HG03520 (cell line): ENCODE measurements at regions not wholly inside any gene's neighbourhood (a gene's known extent, or its start where the extent isn't known, plus 50 kb on each side); places are given as distances from the start of the nearest gene placed in this dataset.

Experiments
- ATAC-seq: cut with Tn5 transposase; IDR thresholded peaks from one replicate; pipeline ENCODE4 v1.9.1; 2021; ENCODE audit warnings: mild to moderate bottlenecking, moderate library complexity; ENCODE audit not compliant: unreplicated experiment

- ATAC-seq, result no peak
These were observed 51.4 kb upstream of the SOX2 start for GRCh38 chr3:181660337-181660736.

DNA sequence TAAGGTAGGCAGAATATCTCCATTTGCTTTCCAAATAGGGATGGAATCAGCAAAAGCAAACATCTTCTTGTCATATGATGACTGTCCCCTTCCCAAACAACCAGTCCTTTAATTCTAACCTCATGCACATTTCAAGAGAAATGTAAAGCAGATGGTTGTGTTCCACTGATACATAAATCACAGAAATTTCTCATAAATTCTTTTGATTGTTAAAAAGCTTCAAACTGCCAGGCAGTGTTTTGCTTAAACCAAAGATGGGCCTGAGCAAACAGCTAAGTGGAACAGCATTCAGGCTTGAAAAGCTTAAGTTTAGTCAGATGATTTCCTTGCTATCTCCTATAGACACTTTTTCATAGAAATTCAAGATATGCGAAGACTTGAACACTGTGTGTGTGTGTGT is 74.3 kb upstream of the SOX2 start:
- ATAC-seq, result no peak

DNA sequence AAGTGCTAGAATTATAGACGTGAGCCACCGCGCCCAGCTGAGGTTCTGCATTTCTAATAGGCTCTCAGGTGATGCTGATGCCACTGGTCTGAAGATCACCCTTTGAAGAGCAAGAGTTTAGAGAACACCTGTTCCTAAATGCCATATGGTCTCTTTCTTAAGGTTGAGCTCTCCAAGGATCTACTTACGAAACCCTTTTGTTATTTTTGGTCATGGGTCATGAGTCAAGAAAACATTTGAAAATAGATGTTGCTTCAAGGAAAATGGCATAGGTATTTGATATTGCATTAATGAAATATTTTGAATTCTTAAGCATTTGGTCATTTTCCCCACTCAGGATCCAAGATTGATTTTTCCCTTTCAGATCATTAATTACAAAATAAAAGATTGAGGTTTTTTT is 74.7 kb upstream of the SOX2 start:
- no peak for ATAC-seq

- no peak for ATAC-seq
These were observed 76.6 kb upstream of the SOX2 start for GRCh38 chr3:181635141-181635540.

DNA sequence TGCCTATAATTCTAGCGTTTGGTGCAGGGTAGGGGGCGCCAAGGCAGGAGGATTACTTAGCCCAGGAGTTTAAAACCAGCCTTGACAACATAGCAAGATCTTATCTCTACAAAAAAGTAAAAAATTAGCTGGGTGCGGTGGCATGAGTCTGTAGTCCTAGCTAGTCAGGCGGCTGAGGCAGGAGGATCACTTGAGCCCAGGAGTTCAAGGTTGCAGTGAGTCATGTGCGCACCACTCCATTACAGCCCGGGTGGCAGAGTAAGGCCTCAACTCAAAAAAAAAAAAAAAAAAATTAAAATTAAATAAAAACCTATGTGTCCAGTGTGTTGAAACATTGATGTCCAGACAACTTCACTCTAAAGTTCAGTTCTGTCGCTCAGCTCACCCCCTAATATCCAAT is 78.2 kb upstream of the SOX2 start:
- ATAC-seq, result no peak

GRCh38 chr3:181631901-181632300 is 79.8 kb upstream of the SOX2 start:
- no peak for ATAC-seq

- ATAC-seq, result no peak
These were observed 80.9 kb upstream of the SOX2 start for GRCh38 chr3:181630853-181631252.

DNA sequence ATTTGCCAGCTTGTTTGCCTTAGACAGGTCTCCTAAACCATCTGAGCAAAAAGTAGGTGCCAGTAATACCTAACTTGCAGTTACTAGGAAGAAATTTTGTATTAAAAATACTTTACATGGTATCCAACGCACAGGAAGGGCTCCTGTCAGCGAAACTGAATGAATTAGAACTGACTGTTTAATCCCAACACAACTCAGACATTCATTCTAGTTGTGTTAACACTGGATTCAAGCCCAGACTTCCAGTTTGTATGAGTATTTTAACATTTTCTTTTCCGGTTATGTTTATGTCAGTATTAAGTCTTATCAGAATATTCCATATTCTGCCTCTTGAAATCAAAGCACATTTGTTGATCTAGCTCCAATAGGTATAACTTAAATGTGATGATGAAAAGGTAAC is 82.0 kb upstream of the SOX2 start:
- no peak for ATAC-seq

GRCh38 chr3:181629029-181629428 is 82.7 kb upstream of the SOX2 start:
- ATAC-seq, result no peak

- ATAC-seq, result no peak
These were observed 83.3 kb upstream of the SOX2 start for GRCh38 chr3:181628384-181628783.

GRCh38 chr3:181626036-181626435 is 85.7 kb upstream of the SOX2 start:
- ATAC-seq, result no peak

- ATAC-seq, result no peak
These were observed 87.6 kb upstream of the SOX2 start for GRCh38 chr3:181623924-181624694.

- ATAC-seq, result no peak
These were observed 89.4 kb upstream of the SOX2 start for GRCh38 chr3:181622365-181622764.

- ATAC-seq, result no peak
These were observed 91.8 kb upstream of the SOX2 start for GRCh38 chr3:181619897-181620296.

- ATAC-seq, result no peak
These were observed 93.5 kb upstream of the SOX2 start for GRCh38 chr3:181618260-181618659.

DNA sequence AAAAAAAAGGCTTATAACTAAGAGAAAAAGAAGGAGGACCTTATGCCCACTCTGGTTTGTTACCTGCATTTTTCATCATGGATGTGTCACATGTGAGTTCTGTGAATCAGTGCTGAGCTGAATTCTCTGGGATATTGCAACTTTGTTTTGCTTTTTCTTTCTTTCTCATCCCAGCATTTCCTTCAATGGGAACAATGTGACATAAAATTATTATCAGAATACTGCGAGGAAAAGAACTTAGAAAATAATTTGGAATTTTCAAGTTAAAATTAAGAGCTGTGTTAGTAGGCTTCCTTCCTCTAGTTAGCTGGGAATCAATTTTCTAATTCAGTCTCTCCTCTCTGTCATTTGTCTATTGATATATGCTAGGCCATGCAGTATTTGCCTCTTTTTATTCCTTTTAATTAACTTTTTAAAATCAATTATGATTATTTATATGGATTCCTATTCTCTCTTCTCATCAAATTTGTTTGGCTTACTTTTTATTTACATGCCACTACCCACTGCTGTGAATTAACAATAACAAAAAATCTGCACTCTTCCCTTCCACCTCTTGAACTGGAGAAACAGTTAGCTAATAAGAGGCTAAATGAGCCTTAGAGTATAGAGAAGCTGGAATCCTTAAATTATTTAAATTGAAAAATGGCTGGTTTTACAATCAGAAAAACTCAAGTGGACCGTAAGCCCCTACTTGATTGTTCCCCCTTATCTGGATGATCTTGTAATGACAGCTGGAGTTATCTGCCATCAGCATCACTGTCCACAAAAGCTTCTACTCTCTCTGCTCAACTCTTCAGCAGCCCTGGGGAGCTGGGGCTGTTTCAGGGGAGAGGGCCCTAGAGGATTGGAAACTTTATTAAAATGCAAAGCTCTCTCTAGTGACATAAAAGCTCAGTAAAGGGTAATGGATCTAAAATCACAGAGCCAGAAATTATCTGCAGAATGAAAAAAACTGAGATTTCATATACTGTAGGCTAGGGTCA is 95.3 kb upstream of the SOX2 start:
- no peak for ATAC-seq

- ATAC-seq, result no peak
These were observed 96.1 kb upstream of the SOX2 start for GRCh38 chr3:181615666-181616065.

DNA sequence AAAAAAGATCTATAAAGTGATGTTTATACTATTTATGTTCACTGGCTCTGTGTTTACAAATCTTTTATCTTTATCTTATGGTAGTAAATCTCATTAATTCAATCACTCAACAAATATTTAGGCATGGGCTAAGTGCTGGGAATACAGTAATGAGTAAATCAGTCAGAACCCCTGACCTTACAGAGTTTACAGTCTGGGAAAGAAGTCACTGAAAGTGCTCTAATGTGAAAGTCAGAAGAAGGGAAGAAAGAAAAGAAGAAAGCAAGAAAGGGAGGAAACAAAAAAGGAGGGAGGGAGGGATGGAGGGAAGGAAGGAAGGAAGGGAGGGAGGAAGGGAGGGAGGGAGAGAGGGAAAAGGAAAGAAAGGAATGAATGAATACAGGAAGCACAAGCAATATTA is 96.8 kb upstream of the SOX2 start:
- ATAC-seq, result no peak

GRCh38 chr3:181613813-181614212 is 97.9 kb upstream of the SOX2 start:
- no peak for ATAC-seq

DNA sequence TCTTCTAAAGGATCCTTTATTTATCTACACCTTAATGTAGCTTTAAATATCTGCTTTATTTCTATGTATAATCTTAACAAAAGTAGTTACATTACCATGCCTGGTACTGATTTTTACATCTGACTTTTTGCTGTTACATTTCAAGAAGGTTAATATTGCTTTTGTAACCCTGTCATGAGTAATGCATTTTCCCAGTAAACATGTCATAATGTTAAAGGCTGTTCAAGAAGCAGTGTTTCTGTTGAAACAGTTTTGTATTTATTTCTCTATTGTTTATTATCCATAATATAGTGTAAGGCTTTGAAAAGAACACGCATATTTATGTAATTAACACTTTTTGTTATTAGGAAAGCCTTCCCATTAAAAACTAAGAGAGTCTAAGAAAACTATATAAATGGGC is 98.5 kb upstream of the SOX2 start:
- ATAC-seq, result no peak

- no peak for ATAC-seq
These were observed 100.8 kb upstream of the SOX2 start for GRCh38 chr3:181610973-181611265.
